GM10266 (cell line): ENCODE measurements at regions not wholly inside any gene's neighbourhood (a gene's known extent, or its start where the extent isn't known, plus 50 kb on each side); places are given as distances from the start of the nearest gene placed in this dataset.

ENCODE experiments used
- DNase-seq: peaks from one replicate; pipeline ENCODE4 v3.0.0; 2012; ENCODE audit errors: extremely low spot score
- TF ChIP-seq, protein P1 (sequence below): IDR thresholded peaks from 2 replicates; pipeline ENCODE4 v1.5.1; 2012; ENCODE audit warnings: mild to moderate bottlenecking, low read depth; ENCODE audit not compliant: control insufficient read depth, insufficient read depth; ENCODE audit errors: missing control alignments

DNA sequence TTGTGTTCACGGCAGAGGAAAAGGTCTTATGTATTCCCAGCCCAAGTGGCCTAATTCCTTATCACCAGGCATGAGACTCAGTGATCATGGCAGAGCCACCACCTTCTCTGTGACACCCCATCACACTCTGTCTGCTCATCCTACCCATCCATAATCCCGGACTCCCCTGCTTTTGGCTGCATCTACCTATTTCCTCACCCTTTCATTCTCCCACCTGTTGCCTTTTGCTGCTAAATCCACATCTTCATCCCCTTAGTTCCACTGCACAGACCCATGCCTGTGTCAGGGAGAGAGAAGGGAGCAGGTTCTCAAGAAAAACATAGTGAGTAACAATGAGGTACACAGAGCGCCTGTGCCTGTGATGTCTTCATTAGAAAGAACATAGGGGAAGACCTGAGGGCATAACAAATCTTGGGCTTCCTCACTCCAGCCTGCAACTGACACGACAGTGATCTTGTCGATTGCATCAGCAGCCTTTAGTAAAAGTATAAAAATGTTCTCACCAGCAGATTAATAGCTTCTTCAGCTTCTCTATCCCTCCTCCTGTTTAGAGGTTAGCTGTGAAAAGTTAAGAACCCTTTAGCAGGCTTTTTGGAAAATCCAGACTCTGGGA is 246.5 kb upstream of the SPRED2 start:
- TF ChIP-seq, protein P1, sequence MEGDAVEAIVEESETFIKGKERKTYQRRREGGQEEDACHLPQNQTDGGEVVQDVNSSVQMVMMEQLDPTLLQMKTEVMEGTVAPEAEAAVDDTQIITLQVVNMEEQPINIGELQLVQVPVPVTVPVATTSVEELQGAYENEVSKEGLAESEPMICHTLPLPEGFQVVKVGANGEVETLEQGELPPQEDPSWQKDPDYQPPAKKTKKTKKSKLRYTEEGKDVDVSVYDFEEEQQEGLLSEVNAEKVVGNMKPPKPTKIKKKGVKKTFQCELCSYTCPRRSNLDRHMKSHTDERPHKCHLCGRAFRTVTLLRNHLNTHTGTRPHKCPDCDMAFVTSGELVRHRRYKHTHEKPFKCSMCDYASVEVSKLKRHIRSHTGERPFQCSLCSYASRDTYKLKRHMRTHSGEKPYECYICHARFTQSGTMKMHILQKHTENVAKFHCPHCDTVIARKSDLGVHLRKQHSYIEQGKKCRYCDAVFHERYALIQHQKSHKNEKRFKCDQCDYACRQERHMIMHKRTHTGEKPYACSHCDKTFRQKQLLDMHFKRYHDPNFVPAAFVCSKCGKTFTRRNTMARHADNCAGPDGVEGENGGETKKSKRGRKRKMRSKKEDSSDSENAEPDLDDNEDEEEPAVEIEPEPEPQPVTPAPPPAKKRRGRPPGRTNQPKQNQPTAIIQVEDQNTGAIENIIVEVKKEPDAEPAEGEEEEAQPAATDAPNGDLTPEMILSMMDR, result no peak

DNA sequence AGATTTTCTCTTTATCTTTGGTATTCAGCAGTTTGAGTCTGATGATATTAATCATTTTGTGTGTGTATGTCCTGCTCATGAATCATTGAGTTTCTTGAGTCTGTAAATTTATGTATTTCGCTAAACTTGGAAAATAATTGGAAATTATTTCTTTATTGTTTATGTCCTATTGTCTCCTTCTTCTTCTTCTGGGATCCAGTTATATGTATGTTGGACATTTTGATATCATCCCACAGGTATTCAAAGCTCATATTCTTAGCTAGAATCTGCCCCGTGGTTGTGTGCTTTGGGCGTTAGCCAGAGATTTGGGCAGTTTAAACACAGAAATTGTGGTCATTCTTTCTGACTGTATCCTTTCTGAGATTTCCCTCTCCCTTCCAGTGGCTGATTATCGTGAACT is 243.0 kb upstream of the SPRED2 start:
- no peak for DNase-seq
- TF ChIP-seq, protein P1, result no peak

More for the DNA sequence above, 246.5 kb upstream of the SPRED2 start:
- DNase-seq, result no peak

DNA sequence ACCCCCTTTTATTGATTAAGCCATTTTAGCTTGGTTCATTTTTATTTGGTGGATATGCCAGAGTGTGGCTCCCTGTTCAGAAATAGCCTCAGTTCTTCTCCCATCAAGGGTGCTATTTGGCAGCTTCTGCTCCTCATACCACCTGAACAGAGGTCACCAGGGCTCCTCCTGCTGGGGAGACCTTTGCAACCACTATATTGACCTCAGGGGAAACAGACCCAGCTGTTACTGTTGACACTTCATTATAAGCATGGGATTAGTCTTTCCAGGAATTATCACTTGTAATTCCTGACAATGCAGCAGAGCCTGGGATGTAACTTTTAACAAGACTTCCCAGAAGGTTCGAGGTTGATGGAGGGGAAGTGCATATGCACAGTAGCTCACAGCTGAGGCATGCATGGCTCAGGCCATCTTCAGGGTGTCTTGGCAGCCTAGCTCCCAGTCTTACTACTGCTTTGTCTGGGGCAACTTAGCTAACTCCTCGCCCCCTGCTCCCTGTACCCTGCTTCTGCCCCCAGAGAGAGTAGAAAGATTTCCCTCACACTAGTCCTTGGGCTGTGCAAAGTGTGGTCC is 239.4 kb upstream of the SPRED2 start:
- TF ChIP-seq, protein P1, result no peak
- no peak for DNase-seq

DNA sequence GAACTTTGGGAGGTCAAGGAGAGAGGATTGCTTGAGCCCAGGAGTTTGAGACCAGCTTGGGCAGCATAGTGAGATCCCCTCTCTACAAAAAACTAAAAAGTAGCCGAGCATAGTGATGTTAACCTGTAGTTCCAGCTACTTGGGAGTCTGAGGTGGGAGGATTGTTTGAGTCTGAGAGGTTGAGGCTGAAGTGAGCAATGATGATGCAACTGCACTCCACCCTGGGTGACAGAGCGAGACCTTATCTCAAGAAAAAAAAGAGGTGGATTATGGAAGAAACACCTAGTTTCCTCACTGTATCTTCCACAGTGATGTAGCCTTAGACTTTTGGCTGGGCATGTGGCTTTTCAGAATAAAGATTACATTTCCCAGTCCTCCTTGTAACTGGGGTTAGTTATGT is 237.2 kb upstream of the SPRED2 start:
- TF ChIP-seq, protein P1, result no peak
- no peak for DNase-seq

DNA sequence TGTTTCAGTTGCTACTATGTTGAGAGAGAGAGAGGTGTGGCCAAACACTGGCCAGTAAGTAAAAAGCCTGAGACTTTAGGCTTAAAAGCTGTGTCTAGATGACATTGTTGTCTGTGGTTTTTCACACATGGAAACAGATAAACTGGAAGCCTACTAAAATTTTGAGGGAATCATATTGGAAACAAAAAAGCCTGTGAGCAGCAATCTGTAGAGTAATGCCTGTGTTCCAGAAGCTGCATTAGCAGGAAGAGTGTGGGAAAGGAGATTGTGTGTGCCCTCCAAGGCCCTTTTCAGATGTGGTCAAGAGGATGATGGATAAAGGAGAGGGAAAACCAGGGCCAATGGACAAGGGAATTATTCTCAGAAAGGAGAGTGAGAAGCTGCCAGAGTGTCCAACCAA is 236.3 kb upstream of the SPRED2 start:
- no peak for DNase-seq
- TF ChIP-seq, protein P1, result no peak

DNA sequence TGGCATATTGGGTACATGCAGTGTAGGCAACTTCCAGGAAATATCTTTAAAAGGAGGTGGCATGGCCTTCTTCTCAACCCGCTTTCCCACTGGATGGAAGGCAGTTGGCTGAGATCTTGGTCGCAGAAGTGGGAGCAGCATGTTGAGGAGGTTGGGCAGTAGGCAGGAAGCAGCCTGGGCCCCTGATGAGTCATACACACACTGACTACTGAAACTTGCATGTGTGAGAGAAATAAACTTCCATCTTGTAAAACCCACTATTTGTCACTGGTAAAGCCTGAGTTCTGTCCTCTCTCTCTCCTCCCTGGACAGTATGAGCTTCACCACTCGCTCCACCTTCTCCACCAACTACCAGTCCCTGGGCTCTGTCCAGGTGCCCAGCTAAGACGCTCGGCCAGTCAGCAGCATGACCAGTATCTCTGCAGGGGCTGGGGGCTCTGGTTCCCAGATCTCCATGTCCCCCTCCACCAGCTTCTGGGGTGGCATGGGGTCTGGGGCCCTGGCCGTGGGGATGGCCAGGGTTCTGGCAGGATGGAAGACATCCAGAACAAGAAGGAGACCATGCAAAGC is 233.8 kb upstream of the SPRED2 start:
- peak; percentile 76 for DNase-seq
- TF ChIP-seq, protein P1, result no peak

DNA sequence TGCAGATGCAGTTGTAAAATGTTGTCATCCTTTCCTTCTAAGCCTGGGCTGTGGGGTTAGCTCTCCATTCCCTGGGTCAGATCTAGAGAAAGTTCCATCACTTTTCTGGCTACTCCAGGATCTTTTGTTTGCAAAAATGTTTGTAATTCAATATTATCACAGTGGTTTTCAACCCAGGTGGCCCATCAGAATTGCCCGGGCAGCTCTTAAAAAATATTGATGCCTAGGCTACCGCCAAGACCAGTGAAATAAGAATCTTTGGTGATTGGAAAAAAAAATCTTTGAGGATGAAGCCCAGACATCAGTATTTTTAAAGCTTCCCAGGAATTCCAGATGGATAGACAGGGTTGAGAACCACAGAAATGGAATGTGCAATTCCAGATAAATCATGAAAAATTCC is 232.5 kb upstream of the SPRED2 start:
- TF ChIP-seq, protein P1, result no peak
- no peak for DNase-seq
